ENCODE measurements at regions not wholly inside any gene's neighbourhood (a gene's known extent, or its start where the extent isn't known, plus 50 kb on each side); places are given as distances from the start of the nearest gene placed in this dataset.

- H3K79me2 ChIP-seq (ENCODE audit: insufficient read depth, low read length), result no peaks in the 10 kb centered on the region
- H3K4ac ChIP-seq (ENCODE audit: low read depth, low read length), result no peak overlapping the region
- H3K9ac ChIP-seq (ENCODE audit: extremely low read depth, insufficient read length, low read length), result no peak overlapping the region
- WGBS (ENCODE audit: extremely low coverage, insufficient read length, low lambda C conversion rate), result no CpG with 5 or more reads among the region's 3 CpGs
- no peak overlapping the region for H3K18ac ChIP-seq (ENCODE audit: insufficient read length, low read depth, low read length)
- DNase-seq, result no peak
- H4K5ac ChIP-seq (ENCODE audit: insufficient read length, low read depth, low read length), result no peak overlapping the region
- no peaks in the 10 kb centered on the region for H3K79me1 ChIP-seq (ENCODE audit: insufficient read depth, low read depth, low read length, poor library complexity, severe bottlenecking)
- no peaks in the 10 kb centered on the region for H4K20me1 ChIP-seq (ENCODE audit: control insufficient read depth, insufficient read depth, insufficient read length)
- H2BK20ac ChIP-seq (ENCODE audit: low read depth, low read length, poor library complexity, severe bottlenecking), result no peak overlapping the region
- H3K27ac ChIP-seq (ENCODE audit: insufficient read length, low read depth, low read length), result no peak overlapping the region
- no peak overlapping the region for H2BK120ac ChIP-seq (ENCODE audit: low read depth, low read length, poor library complexity, severe bottlenecking)
- no peaks in the 10 kb centered on the region for H3K27me3 Mint-ChIP-seq (ENCODE audit: low read depth)
- H3K4me2 ChIP-seq (ENCODE audit: insufficient read depth, insufficient read length, low read length), result no peak overlapping the region
- TF ChIP-seq, protein P1, sequence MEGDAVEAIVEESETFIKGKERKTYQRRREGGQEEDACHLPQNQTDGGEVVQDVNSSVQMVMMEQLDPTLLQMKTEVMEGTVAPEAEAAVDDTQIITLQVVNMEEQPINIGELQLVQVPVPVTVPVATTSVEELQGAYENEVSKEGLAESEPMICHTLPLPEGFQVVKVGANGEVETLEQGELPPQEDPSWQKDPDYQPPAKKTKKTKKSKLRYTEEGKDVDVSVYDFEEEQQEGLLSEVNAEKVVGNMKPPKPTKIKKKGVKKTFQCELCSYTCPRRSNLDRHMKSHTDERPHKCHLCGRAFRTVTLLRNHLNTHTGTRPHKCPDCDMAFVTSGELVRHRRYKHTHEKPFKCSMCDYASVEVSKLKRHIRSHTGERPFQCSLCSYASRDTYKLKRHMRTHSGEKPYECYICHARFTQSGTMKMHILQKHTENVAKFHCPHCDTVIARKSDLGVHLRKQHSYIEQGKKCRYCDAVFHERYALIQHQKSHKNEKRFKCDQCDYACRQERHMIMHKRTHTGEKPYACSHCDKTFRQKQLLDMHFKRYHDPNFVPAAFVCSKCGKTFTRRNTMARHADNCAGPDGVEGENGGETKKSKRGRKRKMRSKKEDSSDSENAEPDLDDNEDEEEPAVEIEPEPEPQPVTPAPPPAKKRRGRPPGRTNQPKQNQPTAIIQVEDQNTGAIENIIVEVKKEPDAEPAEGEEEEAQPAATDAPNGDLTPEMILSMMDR (conservative IDR thresholded peaks at IDR 0.05), result no peak
- H4K91ac ChIP-seq (ENCODE audit: insufficient read length, low read depth, low read length), result no peak overlapping the region
- H3K4me3 Mint-ChIP-seq, result no peak overlapping the region
- peaks cover 3% of the 10 kb centered on the region; the same call in 1 of the 2 replicates for H3K4me1 ChIP-seq (ENCODE audit: insufficient read depth, low read length)
- no peak overlapping the region for H3K23ac ChIP-seq (ENCODE audit: insufficient read length, low read depth, low read length)
- H3K36me3 Mint-ChIP-seq (ENCODE audit: insufficient read depth in 1 of 3, low read depth in 3 of 3), result no peaks in the 10 kb centered on the region; a peak in 4 of 7 replicates
- H3K27me3 ChIP-seq (ENCODE audit: insufficient read depth, low read length), result no peaks in the 10 kb centered on the region
- H3K27ac Mint-ChIP-seq, result no peak overlapping the region
- no peak overlapping the region for H2BK15ac ChIP-seq (ENCODE audit: low read depth, low read length)
- H2BK12ac ChIP-seq (ENCODE audit: insufficient read length, low read depth, low read length), result no peak overlapping the region
- H3K23me2 ChIP-seq (ENCODE audit: insufficient read length, low read depth, low read length, poor library complexity, severe bottlenecking), result no peaks in the 10 kb centered on the region
- no peak overlapping the region for H3K56ac ChIP-seq (ENCODE audit: insufficient read length, low read depth, low read length)
- no peak overlapping the region for H3K14ac ChIP-seq (ENCODE audit: insufficient read depth, low read length)
- H2AK5ac ChIP-seq (ENCODE audit: insufficient read length, low read length), result peak overlapping the region; percentile 9
- no peak overlapping the region for H3T11ph ChIP-seq (ENCODE audit: low read length)
- no peak overlapping the region for H2AFZ ChIP-seq (ENCODE audit: low read length)
- H2BK5ac ChIP-seq (ENCODE audit: insufficient read length, low read length), result no peak overlapping the region
- H3K9me3 Mint-ChIP-seq, result peaks cover 5% of the 10 kb centered on the region in 2 experiments; a peak in 2 of 5 replicates
- H4K8ac ChIP-seq (replicated peaks; ENCODE audit: insufficient read length, low read depth, low read length), result no peak overlapping the region
- no peaks in the 10 kb centered on the region for H3K9me3 ChIP-seq (ENCODE audit: control insufficient read depth, low read depth, low read length)
- peaks cover 12 to 22% of the 10 kb centered on the region in 2 experiments for H3K4me1 Mint-ChIP-seq
These were observed 248.0 kb downstream of the DSEL start for GRCh38 chr18:67268530-67268929.
